Astrocyte of the cerebellum (primary cell): ENCODE measurements at regions not wholly inside any gene's neighbourhood (a gene's known extent, or its start where the extent isn't known, plus 50 kb on each side); places are given as distances from the start of the nearest gene placed in this dataset.

ENCODE experiments used
- DNase-seq: peaks from one replicate; pipeline ENCODE4 v3.0.0-alpha.2; 2011; ENCODE audit warnings: low read depth
- H3K4me3 ChIP-seq: 2 replicates; pipeline ENCODE4 v1.5.1; 2011; ENCODE audit warnings: mild to moderate bottlenecking, low read depth, low read length, moderate library complexity
- in situ Hi-C: cut with HindIII; loops from 2 replicates; pipeline ENCODE4 v1.10.0; 2017; ENCODE audit warnings: low sequenced_read_pairs
- TF ChIP-seq, protein P1 (sequence below): IDR thresholded peaks from 2 replicates; pipeline ENCODE4 v1.5.1; 2012; ENCODE audit warnings: low read length, low read depth, moderate library complexity, mild to moderate bottlenecking; ENCODE audit errors: missing control alignments

DNA sequence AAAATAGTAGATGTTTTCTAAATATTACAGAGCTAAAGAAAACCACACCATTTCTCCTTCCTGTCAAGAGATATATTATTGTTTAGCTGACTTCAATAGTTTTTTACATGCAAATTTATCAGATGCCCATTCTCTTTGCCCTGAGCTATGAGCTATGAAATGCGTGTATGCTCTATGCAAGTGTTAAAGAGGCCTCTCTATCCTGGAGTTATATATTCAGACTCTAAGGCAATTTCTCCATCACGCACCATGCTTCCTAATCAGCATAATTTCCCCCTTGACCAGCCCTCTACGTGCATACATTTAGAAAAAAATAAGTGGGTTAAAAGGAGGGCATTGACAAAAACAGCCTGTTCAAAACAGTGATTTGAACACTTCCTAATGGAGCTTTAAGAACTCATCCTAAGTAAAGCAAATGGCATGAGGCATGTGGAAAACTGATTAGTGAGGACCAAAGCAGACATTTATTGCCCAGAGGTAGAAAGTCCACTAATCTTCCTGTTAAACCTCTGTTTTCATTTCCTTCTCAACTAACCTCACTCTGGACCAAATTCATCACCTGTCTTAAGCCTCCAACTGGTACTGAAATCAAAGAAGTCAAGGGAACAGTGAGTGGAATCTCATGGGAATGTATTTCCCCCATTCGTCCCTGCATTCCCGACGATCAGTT lies 565.8 kb upstream of the PKN2 start:
- in situ Hi-C loops = no loop called here
- TF ChIP-seq, protein P1, sequence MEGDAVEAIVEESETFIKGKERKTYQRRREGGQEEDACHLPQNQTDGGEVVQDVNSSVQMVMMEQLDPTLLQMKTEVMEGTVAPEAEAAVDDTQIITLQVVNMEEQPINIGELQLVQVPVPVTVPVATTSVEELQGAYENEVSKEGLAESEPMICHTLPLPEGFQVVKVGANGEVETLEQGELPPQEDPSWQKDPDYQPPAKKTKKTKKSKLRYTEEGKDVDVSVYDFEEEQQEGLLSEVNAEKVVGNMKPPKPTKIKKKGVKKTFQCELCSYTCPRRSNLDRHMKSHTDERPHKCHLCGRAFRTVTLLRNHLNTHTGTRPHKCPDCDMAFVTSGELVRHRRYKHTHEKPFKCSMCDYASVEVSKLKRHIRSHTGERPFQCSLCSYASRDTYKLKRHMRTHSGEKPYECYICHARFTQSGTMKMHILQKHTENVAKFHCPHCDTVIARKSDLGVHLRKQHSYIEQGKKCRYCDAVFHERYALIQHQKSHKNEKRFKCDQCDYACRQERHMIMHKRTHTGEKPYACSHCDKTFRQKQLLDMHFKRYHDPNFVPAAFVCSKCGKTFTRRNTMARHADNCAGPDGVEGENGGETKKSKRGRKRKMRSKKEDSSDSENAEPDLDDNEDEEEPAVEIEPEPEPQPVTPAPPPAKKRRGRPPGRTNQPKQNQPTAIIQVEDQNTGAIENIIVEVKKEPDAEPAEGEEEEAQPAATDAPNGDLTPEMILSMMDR = no peak
- no peak for DNase-seq
- no peak overlapping the region for H3K4me3 ChIP-seq

DNA sequence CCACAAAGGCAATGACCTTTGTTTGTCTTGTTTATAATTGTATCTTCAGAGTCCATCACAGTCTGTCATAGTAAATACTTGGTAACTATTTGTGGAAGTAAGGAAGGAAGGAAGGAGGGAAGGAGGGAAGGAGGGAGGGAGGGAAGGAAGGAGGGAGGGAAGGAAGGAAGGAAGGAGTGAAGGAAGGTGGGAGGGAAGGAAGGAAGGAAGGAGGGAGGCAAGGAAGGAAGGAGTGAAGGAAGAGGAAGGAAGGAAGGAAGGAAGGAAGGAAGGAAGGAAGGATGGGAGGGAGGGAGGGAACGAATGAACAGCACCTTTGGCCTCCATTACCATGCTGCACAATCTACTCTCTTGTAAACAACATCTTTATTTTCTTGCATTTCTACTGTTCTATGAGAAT lies 559.5 kb upstream of the PKN2 start:
- TF ChIP-seq, protein P1 = no peak
- H3K4me3 ChIP-seq = no peak overlapping the region
- no peak for DNase-seq
- in situ Hi-C loops = no loop called here

DNA sequence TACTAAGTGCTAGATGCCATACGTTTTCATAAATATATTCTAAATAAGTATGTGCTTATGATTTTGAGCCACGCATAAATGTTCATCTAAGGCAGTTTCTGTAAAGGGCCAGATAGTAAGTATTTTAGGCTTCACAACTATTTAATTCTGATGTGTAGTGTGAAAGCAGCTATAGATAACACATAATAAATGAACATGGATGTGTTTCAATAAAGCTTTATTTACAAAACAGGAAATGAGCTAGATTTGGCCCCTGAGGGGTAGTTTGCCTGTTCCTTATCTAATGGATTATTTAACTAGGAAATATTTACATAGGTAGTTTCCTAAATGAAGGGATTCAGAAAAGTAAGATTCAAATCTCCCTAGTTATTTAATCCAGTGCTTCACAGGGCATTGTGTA lies 557.6 kb upstream of the PKN2 start:
- no peak for DNase-seq
- no peak overlapping the region for H3K4me3 ChIP-seq
- in situ Hi-C loops = no loop called here

DNA sequence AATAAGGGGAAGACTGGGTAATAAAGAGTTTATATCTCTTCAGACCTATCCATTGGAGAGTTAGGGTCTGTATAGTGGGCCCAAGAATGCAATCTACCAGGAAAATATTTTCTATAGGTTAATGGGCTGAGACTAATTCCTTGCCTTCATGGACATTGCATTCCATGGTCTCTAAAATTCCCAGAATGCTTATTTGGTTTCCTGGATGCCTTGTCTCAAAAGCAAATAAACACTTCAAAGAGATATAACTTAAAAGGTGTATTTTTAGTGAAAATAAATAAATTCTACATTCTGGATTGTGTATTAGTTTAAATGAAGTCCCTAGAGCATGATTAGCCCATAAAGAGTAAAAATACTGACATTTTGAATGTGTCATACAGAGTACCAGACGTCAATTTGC lies 550.1 kb upstream of the PKN2 start:
- no peak overlapping the region for H3K4me3 ChIP-seq
- DNase-seq = no peak
- in situ Hi-C loops = no loop called here
- TF ChIP-seq, protein P1 = no peak

More for the DNA sequence above, 557.6 kb upstream of the PKN2 start:
- TF ChIP-seq, protein P1 = no peak

DNA sequence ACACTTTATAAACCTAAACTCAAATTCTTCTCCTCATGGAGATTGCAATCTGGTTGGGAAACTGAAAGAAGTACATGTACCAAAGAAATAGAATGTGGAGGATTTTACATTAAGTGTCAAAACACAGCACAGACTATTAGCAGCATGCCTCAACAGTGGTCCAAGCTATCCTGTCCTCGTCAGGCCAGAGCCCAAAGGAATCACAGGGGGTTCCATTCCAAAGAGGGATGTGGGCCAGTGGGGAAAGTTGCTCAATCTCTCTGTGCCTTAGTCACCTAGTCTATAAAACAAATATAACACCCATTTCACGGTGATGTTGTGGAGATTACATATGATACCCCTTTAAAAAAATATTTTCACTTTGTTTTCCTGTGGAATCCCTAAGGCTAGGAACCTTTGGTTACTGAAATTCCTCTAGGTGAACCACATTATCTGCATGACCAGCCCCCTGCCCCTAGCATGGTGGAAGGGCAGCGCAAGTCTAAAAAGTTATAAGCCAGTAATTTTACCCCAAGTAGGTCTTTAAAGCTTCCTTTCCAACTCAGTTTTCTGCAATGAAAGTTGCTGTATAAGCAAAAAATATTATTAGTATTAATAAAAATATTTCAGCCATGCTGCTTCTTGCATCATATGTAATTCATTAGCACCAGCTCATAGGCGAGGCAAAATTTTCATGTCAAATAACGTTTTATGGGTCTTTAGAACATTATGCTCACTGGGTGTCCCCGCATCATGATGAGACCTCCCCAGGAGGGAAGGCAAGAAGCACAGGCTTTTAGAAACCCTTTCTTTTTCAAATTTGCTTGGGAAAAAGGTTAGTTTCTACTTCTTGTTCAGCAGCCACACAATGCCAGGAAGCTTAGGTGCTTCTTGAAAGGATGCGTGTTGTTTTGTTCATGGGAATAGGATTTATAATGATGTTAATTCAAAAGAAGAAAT lies 548.8 kb upstream of the PKN2 start:
- DNase-seq = no peak
- H3K4me3 ChIP-seq = no peak overlapping the region
- TF ChIP-seq, protein P1 = no peak
- in situ Hi-C loops = no loop called here

DNA sequence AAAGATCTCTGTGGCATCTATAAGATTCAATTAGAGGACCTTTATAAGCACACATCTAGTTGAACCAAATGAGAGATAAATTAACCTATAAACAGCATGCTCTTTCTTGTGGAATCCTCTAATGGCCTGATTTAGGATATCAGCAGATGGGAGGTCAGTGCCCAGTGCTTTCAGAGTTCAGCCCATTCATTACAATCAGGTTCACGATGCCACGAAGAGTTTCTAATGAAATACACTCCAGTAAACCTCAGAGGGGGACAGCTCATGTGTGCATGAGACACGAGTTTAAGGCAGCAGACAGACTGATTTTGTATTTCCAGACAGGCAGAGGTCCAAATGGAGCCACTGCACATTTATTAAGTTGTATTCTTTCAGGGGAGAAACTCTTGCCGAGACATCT lies 544.4 kb upstream of the PKN2 start:
- H3K4me3 ChIP-seq = no peak overlapping the region
- TF ChIP-seq, protein P1 = no peak
- DNase-seq = no peak
- in situ Hi-C loops = no loop called here
